Sigmoid colon (tissue), 3 donors: ENCODE measurements at regions not wholly inside any gene's neighbourhood (a gene's known extent, or its start where the extent isn't known, plus 50 kb on each side); places are given as distances from the start of the nearest gene placed in this dataset.

Experiments used
- POLR2A ChIP-seq, 2 donors: fragments of 450-650 bp; IDR thresholded peaks; one replicate each; pipeline ENCODE4 v1.6.1; 2016; ENCODE audit warnings: antibody characterized with exemption in 2 of 2, mild to moderate bottlenecking in 2 of 2, moderate library complexity in 2 of 2
- TF ChIP-seq, protein P1 (sequence below), 4 experiments: fragments of 450-650 bp in 3 of 4; fragments of 200-600 bp in 1 of 4; IDR thresholded peaks; one replicate each; pipeline ENCODE4 v1.5.1; 2016 to 2019; ENCODE audit warnings: antibody characterized with exemption in 4 of 4, mild to moderate bottlenecking in 3 of 4, moderate library complexity in 2 of 4

DNA sequence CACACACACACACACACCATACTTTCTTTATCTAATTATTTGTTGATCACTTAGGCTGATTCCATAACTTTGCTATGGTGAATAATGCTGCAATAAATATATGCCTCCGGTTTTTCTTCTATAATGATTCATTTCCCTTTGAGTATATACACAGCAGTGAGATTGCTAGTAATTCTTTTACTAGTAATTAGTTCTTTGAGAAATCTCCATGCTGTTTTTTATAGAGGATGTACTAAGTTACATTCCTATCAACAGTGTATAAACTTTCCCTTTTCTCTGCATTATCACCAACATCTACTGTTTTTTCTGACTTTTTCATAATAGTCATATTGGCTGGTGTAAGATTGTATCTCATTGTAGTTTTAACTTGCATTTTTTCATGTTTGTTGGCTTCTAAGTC, 1405.1 kb downstream of the PCDH9 start:
- no peak for TF ChIP-seq POLR2A (IDR thresholded peaks at IDR 0.05)
- TF ChIP-seq, protein P1, sequence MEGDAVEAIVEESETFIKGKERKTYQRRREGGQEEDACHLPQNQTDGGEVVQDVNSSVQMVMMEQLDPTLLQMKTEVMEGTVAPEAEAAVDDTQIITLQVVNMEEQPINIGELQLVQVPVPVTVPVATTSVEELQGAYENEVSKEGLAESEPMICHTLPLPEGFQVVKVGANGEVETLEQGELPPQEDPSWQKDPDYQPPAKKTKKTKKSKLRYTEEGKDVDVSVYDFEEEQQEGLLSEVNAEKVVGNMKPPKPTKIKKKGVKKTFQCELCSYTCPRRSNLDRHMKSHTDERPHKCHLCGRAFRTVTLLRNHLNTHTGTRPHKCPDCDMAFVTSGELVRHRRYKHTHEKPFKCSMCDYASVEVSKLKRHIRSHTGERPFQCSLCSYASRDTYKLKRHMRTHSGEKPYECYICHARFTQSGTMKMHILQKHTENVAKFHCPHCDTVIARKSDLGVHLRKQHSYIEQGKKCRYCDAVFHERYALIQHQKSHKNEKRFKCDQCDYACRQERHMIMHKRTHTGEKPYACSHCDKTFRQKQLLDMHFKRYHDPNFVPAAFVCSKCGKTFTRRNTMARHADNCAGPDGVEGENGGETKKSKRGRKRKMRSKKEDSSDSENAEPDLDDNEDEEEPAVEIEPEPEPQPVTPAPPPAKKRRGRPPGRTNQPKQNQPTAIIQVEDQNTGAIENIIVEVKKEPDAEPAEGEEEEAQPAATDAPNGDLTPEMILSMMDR (IDR thresholded peaks at IDR 0.05) = no peak
